Osteoblast (primary cell): ENCODE measurements at regions not wholly inside any gene's neighbourhood (a gene's known extent, or its start where the extent isn't known, plus 50 kb on each side); places are given as distances from the start of the nearest gene placed in this dataset.

Source experiments
- DNase-seq: peaks from one replicate; pipeline ENCODE4 v3.0.0; 2011; ENCODE audit warnings: low spot score, mixed read lengths; ENCODE audit not compliant: insufficient read length; ENCODE audit errors: missing footprints
- H2AFZ ChIP-seq: 2 replicates; pipeline ENCODE4 v1.6.0; 2011; ENCODE audit warnings: mild to moderate bottlenecking, low read length
- H3K27ac ChIP-seq: 2 replicates; pipeline ENCODE4 v1.5.1; 2011; ENCODE audit warnings: mild to moderate bottlenecking, low read depth, low read length, moderate library complexity
- H3K27me3 ChIP-seq: 2 replicates; pipeline ENCODE4 v1.6.0; 2012; ENCODE audit warnings: mild to moderate bottlenecking, control low read depth, inconsistent platforms, low read length, moderate library complexity; ENCODE audit not compliant: insufficient read depth
- H3K36me3 ChIP-seq: 2 replicates; pipeline ENCODE4 v1.5.1; 2011; ENCODE audit warnings: mild to moderate bottlenecking, low read length, control low read depth, moderate library complexity; ENCODE audit not compliant: insufficient read depth
- H3K4me1 ChIP-seq: 2 replicates; pipeline ENCODE4 v1.5.1; 2011; ENCODE audit warnings: mild to moderate bottlenecking, low read length, control low read depth, moderate library complexity; ENCODE audit not compliant: insufficient read depth
- H3K4me2 ChIP-seq: 2 replicates; pipeline ENCODE4 v1.6.0; 2011; ENCODE audit warnings: mild to moderate bottlenecking, low read length; ENCODE audit not compliant: insufficient read depth
- H3K4me3 ChIP-seq: fragments of 200-600 bp; sonication (generic); 3 replicates; pipeline ENCODE4 v1.5.1; 2012; ENCODE audit warnings: mild to moderate bottlenecking, low read length, inconsistent platforms; ENCODE audit not compliant: insufficient read depth
- H3K79me2 ChIP-seq: 2 replicates; pipeline ENCODE4 v1.6.0; 2012; ENCODE audit warnings: mild to moderate bottlenecking, low read length, control low read depth, inconsistent platforms; ENCODE audit not compliant: insufficient read depth
- H3K9me3 ChIP-seq: 2 replicates; pipeline ENCODE4 v1.5.1; 2011; ENCODE audit warnings: low read depth, low read length, control low read depth
- H4K20me1 ChIP-seq: 2 replicates; pipeline ENCODE4 v1.6.0; 2012; ENCODE audit warnings: mild to moderate bottlenecking, low read length, control low read depth; ENCODE audit not compliant: insufficient read depth
- TF ChIP-seq, protein P1 (sequence below): IDR thresholded peaks from 2 replicates; pipeline ENCODE4 v1.5.1; 2011; ENCODE audit warnings: mild to moderate bottlenecking, low read depth, low read length, moderate library complexity; ENCODE audit errors: extremely low read depth

DNA sequence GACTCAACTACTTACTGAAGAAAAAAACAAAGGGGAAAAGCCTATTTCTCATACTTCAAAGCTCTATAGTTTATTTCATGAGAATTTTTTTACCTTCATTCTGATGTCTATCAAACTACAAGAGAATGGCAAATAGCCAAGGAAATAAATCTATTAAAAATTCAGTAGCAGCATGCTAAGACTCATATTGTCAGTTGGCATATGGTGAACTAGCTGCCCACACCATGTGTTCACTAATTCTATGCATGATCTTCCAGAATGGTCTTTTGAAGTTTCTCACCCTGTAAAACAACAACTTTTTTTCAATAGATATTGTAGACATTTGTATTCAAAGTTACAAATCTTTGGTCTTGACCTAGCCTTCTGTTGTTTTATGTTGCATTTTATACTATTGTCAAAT, 386.2 kb downstream of the RSL24D1 start:
- DNase-seq: no peak
- H3K4me1 ChIP-seq: no peaks in the 10 kb centered on the region
- no peak overlapping the region for H2AFZ ChIP-seq
- no peaks in the 10 kb centered on the region for H3K36me3 ChIP-seq
- no peaks in the 10 kb centered on the region for H3K79me2 ChIP-seq
- no peak overlapping the region for H3K27ac ChIP-seq
- H3K27me3 ChIP-seq: no peaks in the 10 kb centered on the region
- H4K20me1 ChIP-seq: no peaks in the 10 kb centered on the region
- H3K4me2 ChIP-seq: no peak overlapping the region
- no peak overlapping the region for H3K4me3 ChIP-seq
- TF ChIP-seq, protein P1, sequence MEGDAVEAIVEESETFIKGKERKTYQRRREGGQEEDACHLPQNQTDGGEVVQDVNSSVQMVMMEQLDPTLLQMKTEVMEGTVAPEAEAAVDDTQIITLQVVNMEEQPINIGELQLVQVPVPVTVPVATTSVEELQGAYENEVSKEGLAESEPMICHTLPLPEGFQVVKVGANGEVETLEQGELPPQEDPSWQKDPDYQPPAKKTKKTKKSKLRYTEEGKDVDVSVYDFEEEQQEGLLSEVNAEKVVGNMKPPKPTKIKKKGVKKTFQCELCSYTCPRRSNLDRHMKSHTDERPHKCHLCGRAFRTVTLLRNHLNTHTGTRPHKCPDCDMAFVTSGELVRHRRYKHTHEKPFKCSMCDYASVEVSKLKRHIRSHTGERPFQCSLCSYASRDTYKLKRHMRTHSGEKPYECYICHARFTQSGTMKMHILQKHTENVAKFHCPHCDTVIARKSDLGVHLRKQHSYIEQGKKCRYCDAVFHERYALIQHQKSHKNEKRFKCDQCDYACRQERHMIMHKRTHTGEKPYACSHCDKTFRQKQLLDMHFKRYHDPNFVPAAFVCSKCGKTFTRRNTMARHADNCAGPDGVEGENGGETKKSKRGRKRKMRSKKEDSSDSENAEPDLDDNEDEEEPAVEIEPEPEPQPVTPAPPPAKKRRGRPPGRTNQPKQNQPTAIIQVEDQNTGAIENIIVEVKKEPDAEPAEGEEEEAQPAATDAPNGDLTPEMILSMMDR: no peak
- no peaks in the 10 kb centered on the region for H3K9me3 ChIP-seq

- no peak overlapping the region for H3K27ac ChIP-seq
- H3K4me3 ChIP-seq: no peak overlapping the region
- no peaks in the 10 kb centered on the region for H3K79me2 ChIP-seq
- no peaks in the 10 kb centered on the region for H3K36me3 ChIP-seq
- no peaks in the 10 kb centered on the region for H3K9me3 ChIP-seq
- no peak overlapping the region for H2AFZ ChIP-seq
- TF ChIP-seq, protein P1: no peak
- no peak for DNase-seq
- H3K4me2 ChIP-seq: no peak overlapping the region
- H3K27me3 ChIP-seq: no peaks in the 10 kb centered on the region
- no peaks in the 10 kb centered on the region for H3K4me1 ChIP-seq
- no peaks in the 10 kb centered on the region for H4K20me1 ChIP-seq
Observed at GRCh38 chr15:54810031-54810430, 386.7 kb downstream of the RSL24D1 start.

DNA sequence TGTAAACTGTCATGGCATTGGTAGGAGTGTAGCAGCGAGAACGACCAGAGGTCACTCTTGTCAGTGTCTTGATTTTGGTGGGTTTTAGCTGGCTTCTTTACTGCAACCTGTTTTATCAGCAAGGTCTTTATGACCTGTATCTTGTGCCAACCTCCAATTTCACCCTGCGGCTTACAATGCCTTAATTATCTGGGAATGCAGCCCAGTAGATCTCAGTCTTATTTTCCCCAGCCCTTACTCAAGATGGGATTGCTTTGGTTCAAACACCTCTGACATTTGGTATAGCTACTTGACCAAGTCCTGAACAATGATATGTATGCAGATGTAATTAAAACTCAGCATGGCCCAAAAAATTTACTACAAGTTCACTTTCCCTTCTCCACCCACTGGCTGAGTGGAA, 388.4 kb downstream of the RSL24D1 start:
- no peaks in the 10 kb centered on the region for H3K9me3 ChIP-seq
- H3K27ac ChIP-seq: no peak overlapping the region
- no peaks in the 10 kb centered on the region for H3K27me3 ChIP-seq
- no peaks in the 10 kb centered on the region for H3K79me2 ChIP-seq
- no peak overlapping the region for H2AFZ ChIP-seq
- no peak for DNase-seq
- H4K20me1 ChIP-seq: no peaks in the 10 kb centered on the region
- no peaks in the 10 kb centered on the region for H3K4me1 ChIP-seq
- H3K36me3 ChIP-seq: no peaks in the 10 kb centered on the region
- TF ChIP-seq, protein P1: no peak
- H3K4me3 ChIP-seq: no peak overlapping the region
- H3K4me2 ChIP-seq: no peak overlapping the region

DNA sequence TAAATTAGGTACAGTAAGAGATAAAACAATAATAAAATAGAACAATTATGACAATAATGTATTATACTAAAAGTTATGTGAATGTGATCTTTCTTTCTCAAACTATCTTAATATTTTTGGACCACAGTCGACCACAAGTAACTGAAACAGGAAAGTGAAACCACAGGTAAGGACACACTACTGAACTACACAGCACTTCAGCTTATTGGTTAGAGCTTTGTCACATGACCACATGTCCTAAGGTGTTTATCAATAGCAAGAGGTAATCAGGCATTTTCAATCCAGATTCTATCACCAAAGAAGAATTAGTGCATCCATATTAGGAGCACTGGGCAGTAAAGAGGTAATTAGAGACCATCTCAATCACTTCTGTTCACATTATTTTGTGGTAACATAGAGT, 392.8 kb downstream of the RSL24D1 start:
- no peak overlapping the region for H3K4me2 ChIP-seq
- H4K20me1 ChIP-seq: no peaks in the 10 kb centered on the region
- TF ChIP-seq, protein P1: no peak
- no peaks in the 10 kb centered on the region for H3K9me3 ChIP-seq
- no peaks in the 10 kb centered on the region for H3K4me1 ChIP-seq
- DNase-seq: no peak
- H3K4me3 ChIP-seq: no peak overlapping the region
- no peak overlapping the region for H3K27ac ChIP-seq
- H2AFZ ChIP-seq: no peak overlapping the region
- no peaks in the 10 kb centered on the region for H3K79me2 ChIP-seq
- H3K27me3 ChIP-seq: no peaks in the 10 kb centered on the region
- H3K36me3 ChIP-seq: no peaks in the 10 kb centered on the region
